Neural cell (in vitro differentiated cells): ENCODE measurements at regions not wholly inside any gene's neighbourhood (a gene's known extent, or its start where the extent isn't known, plus 50 kb on each side); places are given as distances from the start of the nearest gene placed in this dataset.

Experiments
- H2AFZ ChIP-seq: fragments of 200-600, 300-800 bp; sonication (generic), shearing (Covaris generic); 2 replicates; pipeline ENCODE4 v1.6.0; 2014; ENCODE audit warnings: low read depth, mild to moderate bottlenecking, antibody characterized with exemption, low read length, moderate library complexity
- H3F3A ChIP-seq: fragments of 200-600 bp; shearing (Covaris generic); 2 replicates; pipeline ENCODE4 v1.6.1; 2016; ENCODE audit warnings: mild to moderate bottlenecking, moderate library complexity, mixed read lengths, antibody characterized with exemption, low read length; ENCODE audit not compliant: insufficient read depth, poor library complexity, severe bottlenecking
- H3K27ac ChIP-seq: fragments of 200-600, 300-800 bp; sonication (generic), shearing (Covaris generic); 2 replicates; pipeline ENCODE4 v1.5.1; 2014; ENCODE audit warnings: mild to moderate bottlenecking, low read length, moderate library complexity
- H3K27me3 ChIP-seq: fragments of 300-800, 200-600 bp; sonication (generic), shearing (Covaris generic); 2 replicates; pipeline ENCODE4 v1.6.0; 2014; ENCODE audit warnings: mild to moderate bottlenecking, low read depth, low read length, moderate library complexity; ENCODE audit not compliant: insufficient read depth
- H3K36me3 ChIP-seq: fragments of 300-800, 200-600 bp; sonication (generic), shearing (Covaris generic); 2 replicates; pipeline ENCODE4 v1.5.1; 2014; ENCODE audit warnings: mild to moderate bottlenecking, antibody characterized with exemption, low read length, moderate library complexity; ENCODE audit not compliant: insufficient read depth
- H3K4me2 ChIP-seq: fragments of 300-800, 200-600 bp; sonication (generic), shearing (Covaris generic); 2 replicates; pipeline ENCODE4 v1.6.0; 2014; ENCODE audit warnings: mild to moderate bottlenecking, low read length
- H3K4me3 ChIP-seq: fragments of 300-800, 200-600 bp; sonication (generic), shearing (Covaris generic); 2 replicates; pipeline ENCODE4 v1.5.1; 2014; ENCODE audit warnings: mild to moderate bottlenecking, low read length, moderate library complexity
- H3K79me2 ChIP-seq: fragments of 200-600 bp; shearing (Covaris generic); replicated peaks from 2 replicates; pipeline ENCODE4 v1.6.0; 2014; ENCODE audit warnings: mild to moderate bottlenecking, low read length, moderate library complexity; ENCODE audit not compliant: insufficient read depth
- H3K9ac ChIP-seq: fragments of 300-800, 200-600 bp; sonication (generic), shearing (Covaris generic); 2 replicates; pipeline ENCODE4 v1.6.1; 2016; ENCODE audit warnings: mild to moderate bottlenecking, low read length, mixed read lengths
- H3K9me2 ChIP-seq: fragments of 200-600 bp; shearing (Covaris generic); 2 replicates; pipeline ENCODE4 v1.6.1; 2016; ENCODE audit warnings: mild to moderate bottlenecking, low read length, mixed read lengths; ENCODE audit not compliant: insufficient read depth
- H3K9me3 ChIP-seq: fragments of 200-600, 300-800 bp; sonication (generic), shearing (Covaris generic); 2 replicates; pipeline ENCODE4 v1.6.1; 2016; ENCODE audit warnings: mild to moderate bottlenecking, mixed run types, low read length, moderate library complexity, mixed read lengths
- H4K20me1 ChIP-seq: fragments of 200-600 bp; shearing (Covaris generic); 2 replicates; pipeline ENCODE4 v1.6.1; 2016; ENCODE audit warnings: mild to moderate bottlenecking, mixed run types; ENCODE audit not compliant: insufficient read depth
- CTCF ChIP-seq: fragments of 450-650 bp; IDR thresholded peaks from 2 replicates; pipeline ENCODE4 v1.5.1; 2014; ENCODE audit warnings: antibody characterized with exemption, mild to moderate bottlenecking, moderate library complexity; ENCODE audit not compliant: poor library complexity, severe bottlenecking
- EP300 ChIP-seq: fragments of 450-650 bp; conservative IDR thresholded peaks from 2 replicates; pipeline ENCODE4 v1.6.1; 2014; ENCODE audit warnings: antibody characterized with exemption, mild to moderate bottlenecking, moderate library complexity; ENCODE audit not compliant: poor library complexity, severe bottlenecking
- EZH2 ChIP-seq: fragments of 200-600, 300-800 bp; shearing (Covaris generic), sonication (generic); IDR thresholded peaks from 2 replicates; pipeline ENCODE4 v1.6.1; 2014; ENCODE audit warnings: antibody characterized with exemption, low read length, borderline replicate concordance, mild to moderate bottlenecking; ENCODE audit not compliant: insufficient read depth, poor library complexity, severe bottlenecking
- MXI1 ChIP-seq: fragments of 450-650 bp; conservative IDR thresholded peaks from 2 replicates; pipeline ENCODE4 v1.6.1; 2014; ENCODE audit warnings: antibody characterized with exemption, mild to moderate bottlenecking; ENCODE audit not compliant: poor library complexity, severe bottlenecking
- POLR2AphosphoS5 ChIP-seq: IDR thresholded peaks from 2 replicates; pipeline ENCODE4 v1.6.1; 2012
- RAD21 ChIP-seq: fragments of 450-650 bp; conservative IDR thresholded peaks from 2 replicates; pipeline ENCODE4 v1.6.1; 2014; ENCODE audit warnings: antibody characterized with exemption, mild to moderate bottlenecking, moderate library complexity
- REST ChIP-seq: IDR thresholded peaks from 2 replicates; pipeline ENCODE4 v1.6.1; 2012; ENCODE audit warnings: borderline replicate concordance
- SMC3 ChIP-seq: fragments of 450-650 bp; conservative IDR thresholded peaks from 2 replicates; pipeline ENCODE4 v1.6.1; 2014; ENCODE audit warnings: antibody characterized with exemption, mild to moderate bottlenecking, moderate library complexity; ENCODE audit not compliant: poor library complexity
- TAF1 ChIP-seq: IDR thresholded peaks from 2 replicates; pipeline ENCODE4 v1.6.1; 2012; ENCODE audit warnings: low read depth

- H3K9me3 ChIP-seq, result no peaks in the 10 kb centered on the region
- no peaks in the 10 kb centered on the region for H4K20me1 ChIP-seq
- H3K27ac ChIP-seq, result no peak overlapping the region
- H3K36me3 ChIP-seq, result no peaks in the 10 kb centered on the region
- no peak overlapping the region for H3K9ac ChIP-seq
- H3K4me3 ChIP-seq, result no peak overlapping the region
- no peak overlapping the region for H3K4me2 ChIP-seq
- no peaks in the 10 kb centered on the region for H3K79me2 ChIP-seq
- no peaks in the 10 kb centered on the region for H3K27me3 ChIP-seq
- no peak overlapping the region for H2AFZ ChIP-seq
- no peaks in the 10 kb centered on the region for H3F3A ChIP-seq
- no peaks in the 10 kb centered on the region for H3K9me2 ChIP-seq
- TF ChIP-seq REST (no peak), POLR2AphosphoS5 (no peak), RAD21 (no peak), SMC3 (no peak)
Measured at GRCh38 chr18:70826571-70826970, 537.7 kb downstream of the SOCS6 start.

GRCh38 chr18:70822691-70823090 is 533.8 kb downstream of the SOCS6 start:
- H3K36me3 ChIP-seq, result no peaks in the 10 kb centered on the region

More at GRCh38 chr18:70822691-70823090, 533.8 kb downstream of the SOCS6 start:
- Histone ChIP-seq H3F3A (no peaks in the 10 kb centered on the region), H3K27ac (no peak overlapping the region), H3K4me3 (no peak overlapping the region), H3K27me3 (no peaks in the 10 kb centered on the region), H3K9ac (no peak overlapping the region), H3K79me2 (no peaks in the 10 kb centered on the region), H3K9me2 (no peaks in the 10 kb centered on the region), H2AFZ (no peak overlapping the region), H4K20me1 (no peaks in the 10 kb centered on the region), H3K4me2 (no peak overlapping the region), H3K9me3 (no peaks in the 10 kb centered on the region)
- TF ChIP-seq EZH2 (no peak), POLR2AphosphoS5 (no peak), REST (no peak), MXI1 (no peak), SMC3 (no peak), TAF1 (no peak), EP300 (no peak), CTCF (no peak), RAD21 (no peak)
